ACC112 (cell line): ENCODE measurements at regions not wholly inside any gene's neighbourhood (a gene's known extent, or its start where the extent isn't known, plus 50 kb on each side); places are given as distances from the start of the nearest gene placed in this dataset.

Source experiments
- H2AFZ ChIP-seq: fragments of 200-600 bp; sonication (generic); one replicate; pipeline ENCODE4 v1.6.0; 2017; ENCODE audit warnings: antibody characterized with exemption, low read length; ENCODE audit not compliant: unreplicated experiment
- H3K27ac ChIP-seq: fragments of 200-600 bp; sonication (generic); 2 replicates; pipeline ENCODE4 v1.5.1; 2014; ENCODE audit warnings: low read depth, mild to moderate bottlenecking, antibody characterized with exemption, low read length, moderate library complexity
- H3K27me3 ChIP-seq: fragments of 200-600 bp; sonication (generic); 2 replicates; pipeline ENCODE4 v1.6.1; 2014; ENCODE audit warnings: mild to moderate bottlenecking, antibody characterized with exemption, low read length, moderate library complexity, mixed read lengths; ENCODE audit not compliant: insufficient read depth
- H3K36me3 ChIP-seq: fragments of 200-600 bp; sonication (generic); 2 replicates; pipeline ENCODE4 v1.6.1; 2016; ENCODE audit warnings: mild to moderate bottlenecking, antibody characterized with exemption, low read length, moderate library complexity, mixed read lengths; ENCODE audit not compliant: insufficient read depth
- H3K4me1 ChIP-seq: fragments of 200-600 bp; sonication (generic); one replicate; pipeline ENCODE4 v1.6.1; 2016; ENCODE audit warnings: low read length, mixed read lengths; ENCODE audit not compliant: insufficient read depth, unreplicated experiment, control insufficient read depth
- H3K4me3 ChIP-seq: fragments of 200-600 bp; sonication (generic); 2 replicates; pipeline ENCODE4 v1.5.1; 2014; ENCODE audit warnings: mild to moderate bottlenecking, low read depth, low read length
- H3K79me2 ChIP-seq: fragments of 200-600 bp; sonication (generic); one replicate; pipeline ENCODE4 v1.6.0; 2016; ENCODE audit warnings: low read length; ENCODE audit not compliant: control insufficient read depth, unreplicated experiment, insufficient read depth

DNA sequence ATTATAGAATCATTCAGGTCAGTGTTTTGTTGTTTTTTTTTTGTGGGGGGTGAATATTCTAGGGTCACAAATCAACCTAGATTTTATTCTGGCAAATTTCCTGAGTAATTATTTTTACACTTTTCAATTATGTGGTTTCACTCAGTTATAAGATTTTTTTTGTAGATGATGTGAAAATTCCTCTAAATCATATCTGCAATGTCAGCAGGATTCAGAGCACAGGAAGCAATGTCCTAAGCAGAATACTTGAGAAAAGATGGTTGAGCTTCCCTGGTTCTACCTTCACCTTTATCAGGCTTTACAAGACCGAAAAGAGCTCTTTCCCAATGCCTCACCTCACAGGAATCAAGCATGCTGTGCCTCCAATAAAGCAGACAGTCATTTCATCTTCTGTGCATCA, 124.3 kb downstream of the SLC41A2 start:
- Histone ChIP-seq H3K27me3 (no peaks in the 10 kb centered on the region), H3K4me3 (no peak overlapping the region), H3K79me2 (no peaks in the 10 kb centered on the region), H3K36me3 (no peaks in the 10 kb centered on the region), H3K4me1 (no peaks in the 10 kb centered on the region), H3K27ac (no peak overlapping the region), H2AFZ (no peak overlapping the region)

GRCh38 chr12:104828015-104828414, 130.1 kb downstream of the SLC41A2 start:
- Histone ChIP-seq H3K27me3 (no peaks in the 10 kb centered on the region), H3K36me3 (no peaks in the 10 kb centered on the region), H2AFZ (no peak overlapping the region), H3K79me2 (no peaks in the 10 kb centered on the region), H3K4me3 (no peak overlapping the region), H3K27ac (no peak overlapping the region), H3K4me1 (peaks cover under 1% of the 10 kb centered on the region)

DNA sequence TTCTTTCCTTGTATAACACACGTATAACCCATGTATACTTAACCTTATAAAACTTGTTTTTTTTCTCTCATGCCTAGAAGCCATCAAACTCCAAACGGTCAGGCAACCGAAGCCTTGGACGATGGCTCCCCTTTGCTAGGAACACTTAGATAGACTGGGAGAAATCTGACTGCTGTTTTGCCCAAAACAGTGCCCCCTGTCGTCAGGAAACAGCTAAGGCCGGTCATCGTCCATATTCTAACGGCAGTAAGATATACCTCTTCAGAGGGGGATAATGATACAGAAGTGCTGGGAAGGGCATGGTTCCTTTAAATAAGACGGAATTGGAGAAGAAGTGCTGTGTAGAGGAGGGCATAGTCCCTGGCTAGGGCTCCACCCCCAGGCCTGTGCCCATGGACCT, 130.5 kb downstream of the SLC41A2 start:
- Histone ChIP-seq H3K27ac (no peak overlapping the region), H3K4me3 (no peak overlapping the region), H2AFZ (no peak overlapping the region), H3K4me1 (peaks cover 4% of the 10 kb centered on the region), H3K27me3 (no peaks in the 10 kb centered on the region), H3K36me3 (no peaks in the 10 kb centered on the region), H3K79me2 (no peaks in the 10 kb centered on the region)

DNA sequence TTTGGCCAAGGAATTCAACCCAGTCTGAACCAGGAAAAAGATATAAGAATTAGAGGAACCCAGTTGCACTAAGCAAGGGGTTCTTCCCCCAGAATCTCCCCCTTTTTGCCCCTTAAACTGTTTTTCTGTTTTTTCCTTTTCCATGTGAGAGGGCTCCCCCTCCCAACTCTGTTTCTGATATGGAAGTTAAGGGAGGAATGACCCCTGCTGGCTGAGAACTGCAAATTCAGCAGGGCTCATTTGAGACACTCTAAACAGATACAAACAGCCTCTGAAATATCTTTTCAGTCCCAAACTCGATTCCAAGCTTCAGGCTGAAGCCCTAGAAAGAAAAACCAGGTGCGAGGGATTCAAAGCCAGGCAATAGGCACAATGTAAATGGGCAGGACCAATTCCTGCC, 132.7 kb downstream of the SLC41A2 start:
- H3K4me3 ChIP-seq: no peak overlapping the region
- H2AFZ ChIP-seq: no peak overlapping the region
- no peaks in the 10 kb centered on the region for H3K36me3 ChIP-seq
- H3K4me1 ChIP-seq: peaks cover 6% of the 10 kb centered on the region
- H3K79me2 ChIP-seq: no peaks in the 10 kb centered on the region
- H3K27ac ChIP-seq: no peak overlapping the region
- no peaks in the 10 kb centered on the region for H3K27me3 ChIP-seq

- no peak overlapping the region for H3K4me3 ChIP-seq
- peaks cover 6% of the 10 kb centered on the region for H3K4me1 ChIP-seq
- no peak overlapping the region for H3K27ac ChIP-seq
- no peaks in the 10 kb centered on the region for H3K79me2 ChIP-seq
- no peaks in the 10 kb centered on the region; the same call in 1 of the 2 replicates for H3K36me3 ChIP-seq
- H2AFZ ChIP-seq: no peak overlapping the region
- no peaks in the 10 kb centered on the region for H3K27me3 ChIP-seq
These were observed 134.1 kb downstream of the SLC41A2 start for GRCh38 chr12:104823985-104824461.

- Histone ChIP-seq H3K4me1 (peaks cover 6% of the 10 kb centered on the region), H3K27ac (no peak overlapping the region), H3K27me3 (no peaks in the 10 kb centered on the region), H2AFZ (no peak overlapping the region), H3K36me3 (no peaks in the 10 kb centered on the region; the same call in 1 of the 2 replicates), H3K4me3 (no peak overlapping the region), H3K79me2 (no peaks in the 10 kb centered on the region)
These were observed 135.1 kb downstream of the SLC41A2 start for GRCh38 chr12:104822941-104823340.

GRCh38 chr12:104816845-104817503, 141.1 kb downstream of the SLC41A2 start:
- H2AFZ ChIP-seq: no peak overlapping the region
- H3K36me3 ChIP-seq: no peaks in the 10 kb centered on the region; the same call in 1 of the 2 replicates
- no peaks in the 10 kb centered on the region for H3K27me3 ChIP-seq
- no peaks in the 10 kb centered on the region for H3K79me2 ChIP-seq
- no peaks in the 10 kb centered on the region for H3K4me1 ChIP-seq
- H3K27ac ChIP-seq: no peak overlapping the region
- H3K4me3 ChIP-seq: no peak overlapping the region

- Histone ChIP-seq H3K27ac (no peak overlapping the region), H3K4me1 (no peaks in the 10 kb centered on the region), H3K4me3 (no peak overlapping the region), H3K27me3 (no peaks in the 10 kb centered on the region), H2AFZ (no peak overlapping the region), H3K79me2 (no peaks in the 10 kb centered on the region), H3K36me3 (no peaks in the 10 kb centered on the region; the same call in 1 of the 2 replicates)
These were observed 142.2 kb downstream of the SLC41A2 start for GRCh38 chr12:104815935-104816334.

DNA sequence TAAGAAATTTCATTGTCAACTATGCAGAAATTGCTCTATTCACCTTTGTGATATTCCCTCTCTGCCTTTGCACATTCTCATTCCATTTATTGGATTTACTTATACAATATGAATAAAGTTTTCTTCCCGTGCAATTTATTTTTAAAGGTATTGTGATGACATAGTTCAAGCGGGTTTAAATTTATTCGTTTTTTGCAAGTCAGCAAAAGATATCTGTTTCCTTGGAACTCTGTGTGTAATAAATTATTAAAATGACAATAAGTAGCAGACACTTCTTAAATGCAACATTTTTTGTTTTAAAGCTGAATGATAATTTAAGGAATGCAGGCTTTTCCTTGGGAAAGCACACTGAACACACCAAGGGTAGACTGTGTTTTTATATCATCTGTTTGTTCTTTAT, 143.1 kb downstream of the SLC41A2 start:
- Histone ChIP-seq H3K4me1 (no peaks in the 10 kb centered on the region), H3K27me3 (no peaks in the 10 kb centered on the region), H3K36me3 (no peaks in the 10 kb centered on the region; the same call in 1 of the 2 replicates), H3K79me2 (no peaks in the 10 kb centered on the region), H3K27ac (no peak overlapping the region), H2AFZ (no peak overlapping the region), H3K4me3 (no peak overlapping the region)
